Nephron (organoid): ENCODE measurements at regions not wholly inside any gene's neighbourhood (a gene's known extent, or its start where the extent isn't known, plus 50 kb on each side); places are given as distances from the start of the nearest gene placed in this dataset.
A peak's percentile ranks its signal among the peaks of the same experiment; 100 is the strongest.

ENCODE experiments used
- H3K27ac Mint-ChIP-seq, 3 experiments: 2 replicates each; pipeline ENCODE4 v1.8.0; 2020; ENCODE audit warnings: mixed read lengths in 3 of 3, mild to moderate bottlenecking in 2 of 3, moderate library complexity in 1 of 3
- H3K27me3 Mint-ChIP-seq: 2 replicates; pipeline ENCODE4 v1.8.0; 2021; ENCODE audit warnings: low read depth, mild to moderate bottlenecking, moderate library complexity, mixed read lengths
- H3K36me3 Mint-ChIP-seq: 2 replicates; pipeline ENCODE4 v1.8.0; 2020; ENCODE audit warnings: low read depth, mixed read lengths
- H3K4me1 Mint-ChIP-seq: 2 replicates; pipeline ENCODE4 v1.8.0; 2020; ENCODE audit warnings: mixed read lengths
- H3K4me3 Mint-ChIP-seq, 3 experiments: 2 replicates each; pipeline ENCODE4 v1.8.0; 2020; ENCODE audit warnings: mild to moderate bottlenecking in 3 of 3, mixed read lengths in 3 of 3, moderate library complexity in 2 of 3
- H3K9me3 Mint-ChIP-seq: 2 replicates; pipeline ENCODE4 v1.8.0; 2020; ENCODE audit warnings: mixed read lengths
- TF ChIP-seq, protein P1 (sequence below), 3 experiments: fragments of 200-600 bp; sonication (generic); IDR thresholded peaks; one replicate each; pipeline ENCODE4 v1.5.0; 2021; ENCODE audit warnings: antibody characterized with exemption in 3 of 3; ENCODE audit not compliant: unreplicated experiment in 3 of 3

DNA sequence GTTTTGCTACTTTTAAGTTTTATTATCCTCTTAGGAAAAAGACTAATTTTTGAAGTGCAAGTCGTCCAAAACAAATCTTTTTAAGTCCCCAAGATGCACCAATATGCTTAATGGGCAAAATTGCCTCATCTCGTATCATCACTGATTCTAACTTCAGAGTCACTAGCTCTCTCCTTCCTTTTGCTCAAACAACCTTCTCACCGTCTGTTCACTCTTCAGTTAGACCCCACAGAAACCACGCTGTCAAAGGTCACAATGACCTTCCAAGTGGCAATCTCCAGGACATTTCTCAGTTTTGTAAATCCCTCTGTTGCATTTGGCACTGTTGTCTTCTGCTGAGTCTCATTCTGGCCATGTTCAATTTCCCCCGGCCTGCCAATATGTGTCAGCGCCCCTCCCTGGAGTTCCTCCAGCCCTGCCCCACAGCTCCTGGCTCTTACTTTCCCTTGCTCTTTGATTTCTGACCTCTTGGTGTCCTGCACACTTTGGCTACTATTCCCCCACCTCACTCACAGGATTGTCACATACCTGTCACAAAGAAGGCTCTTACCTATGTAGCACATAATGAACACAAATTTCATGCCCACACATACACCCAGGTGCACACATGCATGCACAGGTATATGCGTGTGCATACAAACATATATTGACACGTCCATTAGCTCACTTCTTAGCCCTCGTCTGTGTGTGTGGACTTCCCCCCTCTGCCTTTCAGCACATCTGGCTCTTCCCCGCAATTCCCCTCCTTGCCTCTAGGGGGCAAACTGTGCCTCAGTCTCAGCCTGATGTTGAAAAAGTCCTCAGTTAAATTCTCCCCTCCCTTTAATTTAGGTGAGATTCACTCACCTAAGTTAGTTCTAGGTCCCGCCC lies 354.0 kb upstream of the DUSP10 start:
- H3K36me3 Mint-ChIP-seq: no peaks in the 10 kb centered on the region
- TF ChIP-seq, protein P1, sequence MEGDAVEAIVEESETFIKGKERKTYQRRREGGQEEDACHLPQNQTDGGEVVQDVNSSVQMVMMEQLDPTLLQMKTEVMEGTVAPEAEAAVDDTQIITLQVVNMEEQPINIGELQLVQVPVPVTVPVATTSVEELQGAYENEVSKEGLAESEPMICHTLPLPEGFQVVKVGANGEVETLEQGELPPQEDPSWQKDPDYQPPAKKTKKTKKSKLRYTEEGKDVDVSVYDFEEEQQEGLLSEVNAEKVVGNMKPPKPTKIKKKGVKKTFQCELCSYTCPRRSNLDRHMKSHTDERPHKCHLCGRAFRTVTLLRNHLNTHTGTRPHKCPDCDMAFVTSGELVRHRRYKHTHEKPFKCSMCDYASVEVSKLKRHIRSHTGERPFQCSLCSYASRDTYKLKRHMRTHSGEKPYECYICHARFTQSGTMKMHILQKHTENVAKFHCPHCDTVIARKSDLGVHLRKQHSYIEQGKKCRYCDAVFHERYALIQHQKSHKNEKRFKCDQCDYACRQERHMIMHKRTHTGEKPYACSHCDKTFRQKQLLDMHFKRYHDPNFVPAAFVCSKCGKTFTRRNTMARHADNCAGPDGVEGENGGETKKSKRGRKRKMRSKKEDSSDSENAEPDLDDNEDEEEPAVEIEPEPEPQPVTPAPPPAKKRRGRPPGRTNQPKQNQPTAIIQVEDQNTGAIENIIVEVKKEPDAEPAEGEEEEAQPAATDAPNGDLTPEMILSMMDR (IDR thresholded peaks at IDR 0.05; ENCODE audit: unreplicated experiment in 3 of 3): peak; percentile 48 to 58 (median 49)
- H3K27me3 Mint-ChIP-seq: peaks cover 5% of the 10 kb centered on the region
- no peak overlapping the region for H3K4me3 Mint-ChIP-seq
- H3K9me3 Mint-ChIP-seq: no peaks in the 10 kb centered on the region
- H3K4me1 Mint-ChIP-seq: no peaks in the 10 kb centered on the region
- no peak overlapping the region for H3K27ac Mint-ChIP-seq

DNA sequence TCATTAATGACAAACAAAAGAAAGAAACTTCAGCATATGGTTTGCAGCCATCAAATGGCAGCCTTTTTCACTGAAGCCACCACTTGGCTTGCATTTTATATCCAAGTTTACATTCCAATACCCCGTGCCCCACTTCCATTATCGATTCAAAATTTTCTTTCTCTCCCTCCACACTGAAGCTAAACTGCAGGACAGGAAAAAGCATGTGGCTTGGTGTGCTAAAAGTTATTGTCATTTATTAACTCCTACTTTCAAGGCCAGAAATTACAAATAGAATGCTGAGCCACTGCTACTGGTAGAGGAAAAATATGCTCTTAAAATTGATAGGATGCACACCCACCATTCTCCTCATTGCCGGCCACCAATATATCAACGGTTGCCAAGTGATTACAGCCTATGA lies 351.6 kb upstream of the DUSP10 start:
- no peaks in the 10 kb centered on the region for H3K27me3 Mint-ChIP-seq
- TF ChIP-seq, protein P1 (IDR thresholded peaks at IDR 0.05; ENCODE audit: unreplicated experiment in 3 of 3): no peak
- H3K36me3 Mint-ChIP-seq: no peaks in the 10 kb centered on the region
- no peak overlapping the region for H3K27ac Mint-ChIP-seq
- H3K4me3 Mint-ChIP-seq: no peak overlapping the region
- no peaks in the 10 kb centered on the region for H3K4me1 Mint-ChIP-seq
- H3K9me3 Mint-ChIP-seq: no peaks in the 10 kb centered on the region

DNA sequence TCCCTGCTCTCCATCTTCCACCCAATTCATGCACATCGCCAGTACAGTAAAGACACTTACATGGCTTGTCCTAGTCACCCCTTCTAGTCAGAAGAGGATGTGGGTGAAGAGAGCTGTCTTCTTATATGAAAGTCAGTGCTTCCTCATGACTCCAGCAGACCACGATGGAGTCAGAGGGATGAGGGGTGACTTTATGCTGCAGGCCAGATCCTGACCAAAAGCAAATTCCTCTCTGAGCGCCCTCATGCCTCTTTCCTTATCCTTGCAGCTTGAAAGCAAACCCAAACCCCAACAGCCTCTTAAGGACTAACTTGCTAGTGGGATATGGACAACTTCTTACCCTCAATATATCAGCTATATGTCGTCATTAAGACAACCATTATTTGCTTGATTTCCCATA lies 348.2 kb upstream of the DUSP10 start:
- Mint-ChIP-seq H3K4me3 (no peak overlapping the region), H3K27me3 (no peaks in the 10 kb centered on the region)

DNA sequence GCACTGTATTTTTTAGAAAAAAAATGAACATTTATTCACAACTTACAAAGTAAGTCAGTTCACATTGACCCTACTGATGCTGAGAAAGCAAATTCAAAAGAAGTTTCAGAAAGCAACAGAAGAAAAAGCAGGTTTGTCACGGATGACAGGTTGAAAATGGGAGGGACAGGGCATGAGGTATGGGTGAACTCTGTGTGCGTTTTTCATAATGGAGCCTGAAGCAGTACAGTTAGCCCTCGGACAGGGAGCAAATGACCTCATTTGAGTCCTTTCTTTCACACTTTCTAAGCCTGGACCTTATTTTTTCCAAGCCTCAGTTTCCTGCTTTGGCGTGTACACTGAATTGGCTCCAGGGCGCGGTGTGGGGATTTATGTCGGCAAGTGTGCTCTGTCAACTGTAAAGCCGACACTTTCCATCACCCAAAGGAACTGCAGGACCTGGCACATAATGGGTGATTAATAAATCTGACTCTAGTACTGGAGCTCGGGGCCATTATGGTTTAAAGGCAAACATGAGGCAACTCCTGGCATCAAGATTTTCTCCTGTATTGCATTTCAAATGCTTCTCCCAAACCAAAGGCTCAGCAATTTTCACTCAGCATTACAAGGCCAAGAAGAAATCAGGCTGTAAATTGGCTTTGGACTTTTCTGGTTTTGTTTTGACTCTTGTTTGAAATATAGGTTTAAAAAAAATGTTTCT lies 345.5 kb upstream of the DUSP10 start:
- Mint-ChIP-seq H3K27me3 (no peaks in the 10 kb centered on the region), H3K36me3 (peaks cover 8% of the 10 kb centered on the region), H3K9me3 (peaks cover 19% of the 10 kb centered on the region), H3K4me1 (no peaks in the 10 kb centered on the region), H3K4me3 (no peak overlapping the region), H3K27ac (peak overlapping the region in 1 of 3 experiments; percentile 73)
- TF ChIP-seq, protein P1 (IDR thresholded peaks at IDR 0.05; ENCODE audit: unreplicated experiment in 3 of 3): no peak

More for the DNA sequence above, 348.2 kb upstream of the DUSP10 start:
- TF ChIP-seq, protein P1 (IDR thresholded peaks at IDR 0.05; ENCODE audit: unreplicated experiment in 3 of 3): no peak
- no peaks in the 10 kb centered on the region for H3K4me1 Mint-ChIP-seq
- no peak overlapping the region for H3K27ac Mint-ChIP-seq
- peaks cover 5% of the 10 kb centered on the region for H3K9me3 Mint-ChIP-seq
- peaks cover 4% of the 10 kb centered on the region for H3K36me3 Mint-ChIP-seq

DNA sequence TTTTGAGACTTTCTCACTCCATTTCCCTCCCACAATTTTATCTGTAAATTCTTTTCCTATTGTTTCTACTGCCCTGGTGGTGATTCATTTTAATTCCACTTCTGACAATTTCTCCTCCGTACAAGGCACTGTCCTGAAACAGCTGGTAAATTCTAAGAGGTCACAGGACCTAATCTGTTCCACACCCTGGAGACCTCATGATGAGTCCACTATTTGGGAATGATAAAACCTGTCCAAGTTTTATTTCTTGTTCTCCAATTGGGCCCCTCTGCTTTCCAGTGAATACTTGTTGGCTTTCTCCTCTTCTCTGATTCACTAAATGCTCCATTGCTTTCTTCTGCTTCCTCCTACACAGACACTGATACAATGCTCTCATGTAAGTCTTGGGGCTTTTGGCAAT lies 343.1 kb upstream of the DUSP10 start:
- Mint-ChIP-seq H3K4me3 (no peak overlapping the region), H3K4me1 (no peaks in the 10 kb centered on the region), H3K36me3 (peaks cover 8% of the 10 kb centered on the region), H3K27ac (no peak overlapping the region), H3K27me3 (peaks cover 3% of the 10 kb centered on the region), H3K9me3 (peaks cover 27% of the 10 kb centered on the region)
- TF ChIP-seq, protein P1 (IDR thresholded peaks at IDR 0.05; ENCODE audit: unreplicated experiment in 3 of 3): no peak
